ENCODE measurements at regions not wholly inside any gene's neighbourhood (a gene's known extent, or its start where the extent isn't known, plus 50 kb on each side); places are given as distances from the start of the nearest gene placed in this dataset.

GRCh38 chr10:130471486-130471885 lies 335.3 kb downstream of the GLRX3 start:
- Histone ChIP-seq H3K4me3 (replicated peaks; ENCODE audit: low read depth, low read length) (no peak overlapping the region), H3K36me3 (ENCODE audit: control insufficient read depth, insufficient read depth, low read length) (no peaks in the 10 kb centered on the region), H3K27me3 (replicated peaks; ENCODE audit: control insufficient read depth, insufficient read depth, low read length) (no peaks in the 10 kb centered on the region)
- no peak for DNase-seq (ENCODE audit: extremely low read depth, insufficient read length)
- TF ChIP-seq CTCF (IDR thresholded peaks at IDR 0.05; ENCODE audit: insufficient read depth, low read length, poor library complexity, severe bottlenecking), result no peak

GRCh38 chr10:130472236-130472635 lies 336.0 kb downstream of the GLRX3 start:
- TF ChIP-seq CTCF (IDR thresholded peaks at IDR 0.05; ENCODE audit: insufficient read depth, low read length, poor library complexity, severe bottlenecking), result no peak
- H3K36me3 ChIP-seq (ENCODE audit: control insufficient read depth, insufficient read depth, low read length), result no peaks in the 10 kb centered on the region
- no peak for DNase-seq (ENCODE audit: extremely low read depth, insufficient read length)

GRCh38 chr10:130474591-130474990 lies 338.4 kb downstream of the GLRX3 start:
- no peaks in the 10 kb centered on the region for H3K27me3 ChIP-seq (replicated peaks; ENCODE audit: control insufficient read depth, insufficient read depth, low read length)
- no peak overlapping the region for H3K4me3 ChIP-seq (replicated peaks; ENCODE audit: low read depth, low read length)
- TF ChIP-seq CTCF (IDR thresholded peaks at IDR 0.05; ENCODE audit: insufficient read depth, low read length, poor library complexity, severe bottlenecking), result no peak
- no peak for DNase-seq (ENCODE audit: extremely low read depth, insufficient read length)
- H3K36me3 ChIP-seq (ENCODE audit: control insufficient read depth, insufficient read depth, low read length), result no peaks in the 10 kb centered on the region

More at GRCh38 chr10:130472236-130472635, 336.0 kb downstream of the GLRX3 start:
- Histone ChIP-seq H3K27me3 (replicated peaks; ENCODE audit: control insufficient read depth, insufficient read depth, low read length) (no peaks in the 10 kb centered on the region), H3K4me3 (replicated peaks; ENCODE audit: low read depth, low read length) (no peak overlapping the region)

- TF ChIP-seq CTCF (IDR thresholded peaks at IDR 0.05; ENCODE audit: insufficient read depth, low read length, poor library complexity, severe bottlenecking), result no peak
- no peak for DNase-seq (ENCODE audit: extremely low read depth, insufficient read length)
- Histone ChIP-seq H3K4me3 (replicated peaks; ENCODE audit: low read depth, low read length) (no peak overlapping the region), H3K27me3 (replicated peaks; ENCODE audit: control insufficient read depth, insufficient read depth, low read length) (no peaks in the 10 kb centered on the region), H3K36me3 (ENCODE audit: control insufficient read depth, insufficient read depth, low read length) (no peaks in the 10 kb centered on the region)
These were observed 341.2 kb downstream of the GLRX3 start for GRCh38 chr10:130477360-130477759.

GRCh38 chr10:130479146-130479545 lies 343.0 kb downstream of the GLRX3 start:
- no peak overlapping the region for H3K4me3 ChIP-seq (replicated peaks; ENCODE audit: low read depth, low read length)
- DNase-seq (ENCODE audit: extremely low read depth, insufficient read length), result no peak
- H3K36me3 ChIP-seq (ENCODE audit: control insufficient read depth, insufficient read depth, low read length), result no peaks in the 10 kb centered on the region
- no peaks in the 10 kb centered on the region for H3K27me3 ChIP-seq (replicated peaks; ENCODE audit: control insufficient read depth, insufficient read depth, low read length)
- no peak for TF ChIP-seq CTCF (IDR thresholded peaks at IDR 0.05; ENCODE audit: insufficient read depth, low read length, poor library complexity, severe bottlenecking)

- no peaks in the 10 kb centered on the region for H3K27me3 ChIP-seq (replicated peaks; ENCODE audit: control insufficient read depth, insufficient read depth, low read length)
- TF ChIP-seq CTCF (IDR thresholded peaks at IDR 0.05; ENCODE audit: insufficient read depth, low read length, poor library complexity, severe bottlenecking), result no peak
- no peak for DNase-seq (ENCODE audit: extremely low read depth, insufficient read length)
- no peak overlapping the region for H3K4me3 ChIP-seq (replicated peaks; ENCODE audit: low read depth, low read length)
- H3K36me3 ChIP-seq (ENCODE audit: control insufficient read depth, insufficient read depth, low read length), result no peaks in the 10 kb centered on the region
These were observed 343.7 kb downstream of the GLRX3 start for GRCh38 chr10:130479926-130480325.
